CD8-positive, alpha-beta memory T cell (primary cell): ENCODE measurements at regions not wholly inside any gene's neighbourhood (a gene's known extent, or its start where the extent isn't known, plus 50 kb on each side); places are given as distances from the start of the nearest gene placed in this dataset.

Experiments
- CTCF ChIA-PET: fragments of 350-600 bp; sonication (Branson Sonifier 250); formaldehyde crosslinking; loops from one replicate; lab custom pipeline; 2021; ENCODE audit warnings: antibody characterized with exemption; lab: Charles Lee
- POLR2A ChIA-PET: fragments of 350-600 bp; sonication (Branson Sonifier 250); formaldehyde crosslinking; loops from one replicate; lab custom pipeline; 2021; ENCODE audit warnings: antibody characterized with exemption; lab: Charles Lee
- DNase-seq, 5 donors: peaks; one replicate each; pipeline versions ENCODE4 v3.0.0 to v3.0.0-alpha.2; 2020 to 2022; ENCODE audit warnings: mixed read lengths in 1 of 5
- H3K27ac ChIP-seq: one replicate; pipeline ENCODE4 v1.7.0; 2013; ENCODE audit warnings: low read depth, mild to moderate bottlenecking, low read length, moderate library complexity
- H3K27me3 ChIP-seq: 2 replicates; pipeline ENCODE4 v1.7.0; 2013; ENCODE audit warnings: low read length, mild to moderate bottlenecking; ENCODE audit not compliant: insufficient read depth, poor library complexity, severe bottlenecking
- H3K36me3 ChIP-seq: 2 replicates; pipeline ENCODE4 v1.7.0; 2013; ENCODE audit warnings: mild to moderate bottlenecking, low read length, moderate library complexity; ENCODE audit not compliant: insufficient read depth
- H3K4me1 ChIP-seq: 2 replicates; pipeline ENCODE4 v1.7.0; 2013; ENCODE audit warnings: mild to moderate bottlenecking, low read length, moderate library complexity; ENCODE audit not compliant: insufficient read depth
- H3K4me3 ChIP-seq: 2 replicates; pipeline ENCODE4 v1.7.0; 2013; ENCODE audit warnings: mild to moderate bottlenecking, low read length
- H3K9me3 ChIP-seq: 2 replicates; pipeline ENCODE4 v1.7.0; 2013; ENCODE audit warnings: mild to moderate bottlenecking, low read length
- H3K27ac Mint-ChIP-seq, 8 donors: one replicate each; pipeline ENCODE4 v1.8.0; 2020 to 2021; ENCODE audit warnings: mixed read lengths in 8 of 8, mild to moderate bottlenecking in 6 of 8, inconsistent platforms in 3 of 8, moderate library complexity in 3 of 8
- H3K27me3 Mint-ChIP-seq, 2 donors: one replicate each; pipeline ENCODE4 v1.8.0; 2020 to 2021; ENCODE audit warnings: mixed read lengths in 2 of 2, mild to moderate bottlenecking in 1 of 2, moderate library complexity in 1 of 2
- H3K36me3 Mint-ChIP-seq, 3 donors: one replicate each; pipeline ENCODE4 v1.8.0; 2020 to 2021; ENCODE audit warnings: mixed read lengths in 3 of 3, inconsistent platforms in 1 of 3, mild to moderate bottlenecking in 1 of 3
- H3K4me1 Mint-ChIP-seq, 3 donors: one replicate each; pipeline ENCODE4 v1.8.0; 2020 to 2021; ENCODE audit warnings: mixed read lengths in 3 of 3, inconsistent platforms in 1 of 3, mild to moderate bottlenecking in 1 of 3
- H3K4me3 Mint-ChIP-seq, 7 donors: one replicate each; pipeline ENCODE4 v1.8.0; 2020 to 2021; ENCODE audit warnings: mixed read lengths in 7 of 7, mild to moderate bottlenecking in 6 of 7, moderate library complexity in 4 of 7, inconsistent platforms in 2 of 7
- H3K9me3 Mint-ChIP-seq, 5 donors: one replicate each; pipeline ENCODE4 v1.8.0; 2020 to 2022; ENCODE audit warnings: mixed read lengths in 5 of 5, mild to moderate bottlenecking in 3 of 5, moderate library complexity in 2 of 5, inconsistent platforms in 1 of 5

DNA sequence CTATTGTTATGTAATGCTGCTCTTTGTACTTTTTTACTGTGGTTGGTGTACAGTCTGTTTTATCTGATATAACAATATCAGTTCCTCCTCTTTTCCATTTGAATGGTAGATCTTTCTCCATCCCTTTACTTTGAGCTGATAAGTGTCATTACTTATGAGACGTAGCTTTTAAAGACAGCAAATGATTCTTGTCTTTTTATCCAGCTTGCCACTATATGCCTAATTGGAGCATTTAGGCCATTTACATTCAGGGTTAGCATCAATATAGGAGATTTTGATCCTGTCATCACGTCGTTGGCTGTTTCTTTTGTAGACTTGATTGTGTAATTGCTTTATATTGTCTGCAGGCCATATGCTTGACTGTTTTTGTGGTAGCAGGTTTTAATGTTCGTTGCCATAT is 894.2 kb upstream of the ATXN8OS start:
- H3K9me3 Mint-ChIP-seq: peaks cover 1 to 27% (median 9%) of the 10 kb centered on the region in 5 donors
- H3K4me3 Mint-ChIP-seq: no peak overlapping the region
- no peaks in the 10 kb centered on the region for H3K9me3 ChIP-seq
- H3K4me3 ChIP-seq: no peak overlapping the region
- no peaks in the 10 kb centered on the region for H3K4me1 ChIP-seq
- DNase-seq: no peak
- H3K36me3 Mint-ChIP-seq: no peaks in the 10 kb centered on the region
- H3K4me1 Mint-ChIP-seq: no peaks in the 10 kb centered on the region
- no peaks in the 10 kb centered on the region for H3K36me3 ChIP-seq
- H3K27me3 Mint-ChIP-seq: no peaks in the 10 kb centered on the region
- H3K27ac ChIP-seq: no peak overlapping the region
- ChIA-PET POLR2A (no interaction called here), CTCF (no interaction called here)
- H3K27me3 ChIP-seq: no peaks in the 10 kb centered on the region
- no peak overlapping the region for H3K27ac Mint-ChIP-seq

DNA sequence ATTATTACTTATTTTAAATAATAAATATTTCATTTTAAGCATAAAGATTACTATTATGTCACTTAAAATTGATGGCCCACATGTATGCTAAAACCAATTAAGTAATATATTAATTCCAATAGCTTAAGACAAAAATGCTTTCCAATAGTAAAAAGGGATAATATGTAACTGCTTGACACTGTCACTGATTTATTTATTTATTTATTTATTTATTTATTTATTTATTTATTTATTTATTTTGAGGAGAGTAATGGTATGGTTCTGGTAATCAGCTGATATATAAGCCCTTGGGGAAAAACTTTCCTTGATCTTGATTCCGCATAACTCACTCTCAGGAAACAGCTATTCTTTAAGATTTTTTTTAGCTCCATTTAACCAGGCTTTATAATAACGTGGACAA is 903.0 kb upstream of the ATXN8OS start:
- H3K4me3 ChIP-seq: no peak overlapping the region
- DNase-seq: no peak
- no peaks in the 10 kb centered on the region for H3K4me1 ChIP-seq
- ChIA-PET CTCF (no interaction called here), POLR2A (no interaction called here)
- H3K36me3 Mint-ChIP-seq: no peaks in the 10 kb centered on the region
- H3K9me3 Mint-ChIP-seq: peaks cover 0 to 27% (median 10%) of the 10 kb centered on the region in 5 donors
- no peaks in the 10 kb centered on the region for H3K36me3 ChIP-seq
- no peaks in the 10 kb centered on the region for H3K9me3 ChIP-seq
- H3K4me3 Mint-ChIP-seq: no peak overlapping the region
- H3K4me1 Mint-ChIP-seq: no peaks in the 10 kb centered on the region
- H3K27me3 Mint-ChIP-seq: no peaks in the 10 kb centered on the region
- H3K27me3 ChIP-seq: no peaks in the 10 kb centered on the region
- H3K27ac Mint-ChIP-seq: no peak overlapping the region
- no peak overlapping the region for H3K27ac ChIP-seq

GRCh38 chr13:69202996-69203395 is 904.6 kb upstream of the ATXN8OS start:
- no peaks in the 10 kb centered on the region for H3K4me1 ChIP-seq
- no peak overlapping the region for H3K4me3 Mint-ChIP-seq

DNA sequence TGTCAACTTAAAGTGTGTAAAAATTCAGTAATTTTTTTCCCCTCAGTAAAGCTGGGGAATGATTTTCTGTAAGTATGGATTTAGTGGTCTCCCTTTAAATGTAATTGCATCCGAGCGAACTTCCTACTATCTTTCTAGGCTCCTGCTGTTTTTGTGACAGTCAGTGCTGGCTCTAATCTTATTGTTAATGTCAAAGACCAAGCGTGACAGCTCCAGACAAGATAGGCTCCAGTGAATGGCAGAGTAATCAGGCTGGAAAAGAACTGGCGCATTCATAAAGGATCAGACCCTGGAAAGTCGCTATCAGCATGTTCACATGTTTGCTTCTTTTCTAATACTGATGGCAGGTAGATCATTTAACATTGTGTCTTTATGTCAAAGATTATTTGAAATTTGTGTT is 908.0 kb upstream of the ATXN8OS start:
- no peak for DNase-seq
- Histone ChIP-seq H3K9me3 (no peaks in the 10 kb centered on the region), H3K27me3 (no peaks in the 10 kb centered on the region), H3K27ac (no peak overlapping the region), H3K4me1 (no peaks in the 10 kb centered on the region), H3K36me3 (no peaks in the 10 kb centered on the region), H3K4me3 (no peak overlapping the region)
- ChIA-PET POLR2A (no interaction called here), CTCF (no interaction called here)
- Mint-ChIP-seq H3K9me3 (peaks cover 0 to 32% (median 7%) of the 10 kb centered on the region in 5 donors), H3K4me3 (no peak overlapping the region), H3K27ac (no peak overlapping the region), H3K4me1 (no peaks in the 10 kb centered on the region), H3K27me3 (no peaks in the 10 kb centered on the region), H3K36me3 (no peaks in the 10 kb centered on the region)

More at GRCh38 chr13:69202996-69203395, 904.6 kb upstream of the ATXN8OS start:
- no peaks in the 10 kb centered on the region for H3K36me3 ChIP-seq
- ChIA-PET POLR2A (no interaction called here), CTCF (no interaction called here)
- no peaks in the 10 kb centered on the region for H3K4me1 Mint-ChIP-seq
- no peak overlapping the region for H3K4me3 ChIP-seq
- no peaks in the 10 kb centered on the region for H3K27me3 Mint-ChIP-seq
- H3K27me3 ChIP-seq: no peaks in the 10 kb centered on the region
- no peaks in the 10 kb centered on the region for H3K36me3 Mint-ChIP-seq
- no peaks in the 10 kb centered on the region for H3K9me3 ChIP-seq
- no peak for DNase-seq
- H3K27ac ChIP-seq: no peak overlapping the region
- H3K27ac Mint-ChIP-seq: no peak overlapping the region
- peaks cover 5 to 30% (median 10%) of the 10 kb centered on the region in 5 donors for H3K9me3 Mint-ChIP-seq

DNA sequence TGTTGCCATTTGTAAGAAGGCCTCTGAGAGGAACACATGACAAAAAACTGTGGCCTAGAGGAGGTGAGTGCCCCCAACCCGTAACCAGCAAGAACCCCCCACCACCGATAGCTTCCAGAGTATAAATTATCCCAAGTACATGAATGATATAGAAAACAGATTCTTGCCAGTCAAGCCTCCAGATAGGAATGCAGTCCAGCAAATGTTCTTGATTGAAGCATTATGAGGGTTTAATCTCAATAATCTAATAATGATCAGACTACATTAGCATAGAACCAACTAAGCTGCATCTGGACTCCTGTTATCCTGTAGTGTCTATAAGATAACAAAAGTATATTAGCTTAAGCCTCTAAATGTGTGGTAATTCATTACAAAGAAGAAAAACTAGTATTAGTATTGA is 908.9 kb upstream of the ATXN8OS start:
- Histone ChIP-seq H3K36me3 (no peaks in the 10 kb centered on the region), H3K4me1 (no peaks in the 10 kb centered on the region), H3K9me3 (no peaks in the 10 kb centered on the region), H3K27me3 (no peaks in the 10 kb centered on the region), H3K27ac (no peak overlapping the region), H3K4me3 (no peak overlapping the region)
- DNase-seq: no peak
- POLR2A ChIA-PET: no interaction called here
- Mint-ChIP-seq H3K9me3 (peaks cover 0 to 38% (median 7%) of the 10 kb centered on the region in 5 donors), H3K4me3 (no peak overlapping the region), H3K4me1 (no peaks in the 10 kb centered on the region), H3K27ac (no peak overlapping the region), H3K36me3 (no peaks in the 10 kb centered on the region), H3K27me3 (no peaks in the 10 kb centered on the region)
- CTCF ChIA-PET: no interaction called here

DNA sequence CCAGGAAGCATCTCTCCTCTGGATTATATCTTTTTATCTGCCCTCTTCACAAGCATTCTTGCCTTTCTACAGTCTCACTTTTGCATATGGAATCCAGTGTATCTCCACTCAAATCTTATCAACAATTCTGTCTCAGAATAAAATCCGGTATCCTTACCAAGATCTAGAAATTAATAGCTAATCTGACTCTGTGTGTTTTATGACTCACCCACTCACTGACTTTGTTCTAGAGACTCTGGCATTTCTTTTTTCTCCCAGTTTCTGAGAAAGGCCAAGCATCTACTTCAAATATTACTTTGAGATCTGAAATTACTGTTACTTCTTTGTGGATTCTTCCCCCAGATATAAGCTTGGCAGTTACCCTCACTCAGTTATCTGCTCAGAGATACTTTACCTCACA is 913.5 kb upstream of the ATXN8OS start:
- H3K27me3 Mint-ChIP-seq: no peaks in the 10 kb centered on the region
- H3K4me3 Mint-ChIP-seq: no peak overlapping the region
- CTCF ChIA-PET: no interaction called here
- no peak for DNase-seq
- no peak overlapping the region for H3K27ac Mint-ChIP-seq
- Histone ChIP-seq H3K27me3 (no peaks in the 10 kb centered on the region), H3K4me3 (no peak overlapping the region), H3K9me3 (no peaks in the 10 kb centered on the region), H3K27ac (no peak overlapping the region), H3K36me3 (no peaks in the 10 kb centered on the region), H3K4me1 (no peaks in the 10 kb centered on the region)
- no peaks in the 10 kb centered on the region for H3K36me3 Mint-ChIP-seq
- no peaks in the 10 kb centered on the region for H3K4me1 Mint-ChIP-seq
- H3K9me3 Mint-ChIP-seq: peaks cover 0 to 34% (median 7%) of the 10 kb centered on the region in 5 donors
- POLR2A ChIA-PET: no interaction called here

DNA sequence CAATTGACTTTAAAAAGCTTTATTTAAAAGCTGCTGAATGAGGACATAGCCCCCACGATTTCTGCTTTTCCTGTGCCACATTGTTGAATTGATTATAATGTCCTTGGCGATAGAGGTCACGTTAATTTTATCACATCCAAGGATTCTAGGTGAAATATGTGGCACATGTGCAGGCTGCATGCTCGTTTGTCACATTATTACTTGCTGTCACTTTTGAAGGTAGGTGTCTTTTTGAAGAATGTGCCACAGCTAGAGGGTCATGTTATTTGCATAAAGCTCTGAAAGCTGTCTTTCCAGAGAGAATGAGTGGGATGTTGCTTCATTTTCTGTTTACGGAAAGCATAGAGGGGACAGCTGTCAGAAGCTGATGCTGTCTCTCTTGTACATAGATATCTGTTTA is 927.6 kb upstream of the ATXN8OS start:
- Mint-ChIP-seq H3K27me3 (no peaks in the 10 kb centered on the region), H3K9me3 (peaks cover 4 to 35% (median 12%) of the 10 kb centered on the region in 5 donors), H3K4me1 (no peaks in the 10 kb centered on the region), H3K27ac (no peak overlapping the region), H3K36me3 (no peaks in the 10 kb centered on the region), H3K4me3 (no peak overlapping the region)
- no peaks in the 10 kb centered on the region for H3K4me1 ChIP-seq
- no peak for DNase-seq
- POLR2A ChIA-PET: no interaction called here
- no peaks in the 10 kb centered on the region for H3K36me3 ChIP-seq
- no peaks in the 10 kb centered on the region for H3K9me3 ChIP-seq
- no peak overlapping the region for H3K4me3 ChIP-seq
- H3K27me3 ChIP-seq: no peaks in the 10 kb centered on the region
- CTCF ChIA-PET: no interaction called here
- H3K27ac ChIP-seq: no peak overlapping the region

DNA sequence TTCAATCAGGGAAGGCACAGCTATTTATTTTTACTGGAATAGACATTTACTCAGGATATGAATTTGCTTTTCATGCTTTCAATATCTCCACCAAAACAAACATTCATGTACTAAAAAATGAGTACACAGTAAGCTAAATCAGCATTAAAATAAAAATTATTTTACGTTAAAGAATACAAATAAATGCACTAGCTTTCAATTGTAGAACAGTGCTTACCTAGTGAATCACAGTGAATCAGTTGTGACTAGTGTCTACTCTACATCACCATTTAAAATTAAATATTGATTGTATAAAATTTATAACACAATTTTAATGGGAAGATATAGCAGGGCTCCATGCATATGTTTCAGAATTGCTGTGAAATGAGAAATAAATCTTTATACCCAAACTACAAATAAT is 929.6 kb upstream of the ATXN8OS start:
- ChIA-PET POLR2A (no interaction called here), CTCF (no interaction called here)
- H3K27ac Mint-ChIP-seq: no peak overlapping the region
- no peaks in the 10 kb centered on the region for H3K36me3 ChIP-seq
- no peak overlapping the region for H3K4me3 Mint-ChIP-seq
- no peaks in the 10 kb centered on the region for H3K4me1 ChIP-seq
- H3K27me3 Mint-ChIP-seq: no peaks in the 10 kb centered on the region
- no peak for DNase-seq
- H3K27ac ChIP-seq: no peak overlapping the region
- no peaks in the 10 kb centered on the region for H3K4me1 Mint-ChIP-seq
- no peaks in the 10 kb centered on the region for H3K36me3 Mint-ChIP-seq
- H3K9me3 Mint-ChIP-seq: peaks cover 1 to 39% (median 3%) of the 10 kb centered on the region in 5 donors
- no peak overlapping the region for H3K4me3 ChIP-seq
- no peaks in the 10 kb centered on the region for H3K9me3 ChIP-seq
- no peaks in the 10 kb centered on the region for H3K27me3 ChIP-seq

- peaks cover 0 to 11% (median 3%) of the 10 kb centered on the region in 5 donors for H3K9me3 Mint-ChIP-seq
- Histone ChIP-seq H3K27ac (no peak overlapping the region), H3K4me3 (no peak overlapping the region), H3K36me3 (no peaks in the 10 kb centered on the region), H3K27me3 (no peaks in the 10 kb centered on the region), H3K4me1 (no peaks in the 10 kb centered on the region), H3K9me3 (no peaks in the 10 kb centered on the region)
- H3K27me3 Mint-ChIP-seq: no peaks in the 10 kb centered on the region
- no peak overlapping the region for H3K27ac Mint-ChIP-seq
- H3K36me3 Mint-ChIP-seq: no peaks in the 10 kb centered on the region
- ChIA-PET POLR2A (no interaction called here), CTCF (no interaction called here)
- no peak for DNase-seq
- H3K4me3 Mint-ChIP-seq: no peak overlapping the region
- no peaks in the 10 kb centered on the region for H3K4me1 Mint-ChIP-seq
These were observed 939.2 kb upstream of the ATXN8OS start for GRCh38 chr13:69168436-69168835.
